ENCODE measurements at regions not wholly inside any gene's neighbourhood (a gene's known extent, or its start where the extent isn't known, plus 50 kb on each side); places are given as distances from the start of the nearest gene placed in this dataset.

GRCh38 chr1:116207126-116207735 lies 96.0 kb downstream of the MAB21L3 start:
- no peaks in the 10 kb centered on the region for H3K4me1 ChIP-seq (ENCODE audit: low read depth)
- no peak overlapping the region for H3K27ac ChIP-seq
- TF ChIP-seq CTCF (IDR thresholded peaks at IDR 0.05; ENCODE audit: low read depth, low read length) = no peak
- H3K4me3 ChIP-seq = no peak overlapping the region
- no peaks in the 10 kb centered on the region for H3K36me3 ChIP-seq
- no peak for DNase-seq (ENCODE audit: low read depth in 1 of 2, low spot score in 1 of 2)
- H3K27me3 ChIP-seq = no peaks in the 10 kb centered on the region
- H3K9me3 ChIP-seq (ENCODE audit: low read depth) = no peaks in the 10 kb centered on the region

GRCh38 chr1:116208136-116208535 lies 96.9 kb downstream of the MAB21L3 start:
- Histone ChIP-seq H3K9me3 (ENCODE audit: low read depth) (no peaks in the 10 kb centered on the region), H3K4me3 (no peak overlapping the region), H3K27me3 (no peaks in the 10 kb centered on the region), H3K4me1 (ENCODE audit: low read depth) (no peaks in the 10 kb centered on the region), H3K36me3 (no peaks in the 10 kb centered on the region), H3K27ac (no peak overlapping the region)
- TF ChIP-seq CTCF (IDR thresholded peaks at IDR 0.05; ENCODE audit: low read depth, low read length) = no peak
- DNase-seq (ENCODE audit: low read depth in 1 of 2, low spot score in 1 of 2) = no peak

- no peak for DNase-seq (ENCODE audit: low read depth in 1 of 2, low spot score in 1 of 2)
- no peaks in the 10 kb centered on the region for H3K4me1 ChIP-seq (ENCODE audit: low read depth)
- no peak overlapping the region for H3K4me3 ChIP-seq
- no peaks in the 10 kb centered on the region for H3K9me3 ChIP-seq (ENCODE audit: low read depth)
- TF ChIP-seq CTCF (IDR thresholded peaks at IDR 0.05; ENCODE audit: low read depth, low read length) = no peak
- H3K27ac ChIP-seq = no peak overlapping the region
- no peaks in the 10 kb centered on the region for H3K36me3 ChIP-seq
- no peaks in the 10 kb centered on the region for H3K27me3 ChIP-seq
These were observed 100.1 kb downstream of the MAB21L3 start for GRCh38 chr1:116211294-116211693.

GRCh38 chr1:116218922-116219321 lies 107.7 kb downstream of the MAB21L3 start:
- no peaks in the 10 kb centered on the region for H3K9me3 ChIP-seq (ENCODE audit: low read depth)
- H3K4me3 ChIP-seq = no peak overlapping the region

GRCh38 chr1:116219651-116220434 lies 108.6 kb downstream of the MAB21L3 start:
- Histone ChIP-seq H3K27me3 (no peaks in the 10 kb centered on the region), H3K4me1 (ENCODE audit: low read depth) (peaks cover 8% of the 10 kb centered on the region), H3K27ac (no peak overlapping the region), H3K36me3 (no peaks in the 10 kb centered on the region), H3K9me3 (ENCODE audit: low read depth) (no peaks in the 10 kb centered on the region), H3K4me3 (no peak overlapping the region)
- no peak for DNase-seq (ENCODE audit: low read depth in 1 of 2, low spot score in 1 of 2)
- no peak for TF ChIP-seq CTCF (IDR thresholded peaks at IDR 0.05; ENCODE audit: low read depth, low read length)

More at GRCh38 chr1:116218922-116219321, 107.7 kb downstream of the MAB21L3 start:
- Histone ChIP-seq H3K4me1 (ENCODE audit: low read depth) (peaks cover 7% of the 10 kb centered on the region), H3K27me3 (no peaks in the 10 kb centered on the region), H3K27ac (no peak overlapping the region), H3K36me3 (no peaks in the 10 kb centered on the region)
- no peak for TF ChIP-seq CTCF (IDR thresholded peaks at IDR 0.05; ENCODE audit: low read depth, low read length)
- peak; percentile 42 for DNase-seq (ENCODE audit: low read depth in 1 of 2, low spot score in 1 of 2)
